Muscle layer of colon (tissue), 2 donors: ENCODE measurements at regions not wholly inside any gene's neighbourhood (a gene's known extent, or its start where the extent isn't known, plus 50 kb on each side); places are given as distances from the start of the nearest gene placed in this dataset.
"Not testable (repeated sequence)": the region's sequence is repeated elsewhere in the genome, so short reads cannot be mapped to it uniquely, and the experiment has no call there.

ENCODE experiments used
- H3K27ac ChIP-seq: one replicate; pipeline ENCODE4 v1.7.0; 2013; ENCODE audit warnings: low read depth, mild to moderate bottlenecking, low read length, moderate library complexity
- H3K27me3 ChIP-seq, 2 donors: one replicate each; pipeline ENCODE4 v1.7.0; 2013; ENCODE audit warnings: low read length in 2 of 2, mild to moderate bottlenecking in 2 of 2; ENCODE audit not compliant: insufficient read depth in 2 of 2, control insufficient read depth in 1 of 2
- H3K36me3 ChIP-seq: one replicate; pipeline ENCODE4 v1.7.0; 2013; ENCODE audit warnings: mild to moderate bottlenecking, low read length; ENCODE audit not compliant: insufficient read depth
- H3K4me1 ChIP-seq: one replicate; pipeline ENCODE4 v1.7.0; 2013; ENCODE audit warnings: mild to moderate bottlenecking, low read length; ENCODE audit not compliant: insufficient read depth
- H3K4me3 ChIP-seq, 2 donors: one replicate each; pipeline ENCODE4 v1.7.0; 2013; ENCODE audit warnings: low read length in 2 of 2, low read depth in 1 of 2, mild to moderate bottlenecking in 1 of 2, moderate library complexity in 1 of 2
- H3K9ac ChIP-seq: one replicate; pipeline ENCODE4 v1.7.0; 2013; ENCODE audit warnings: low read length
- H3K9me3 ChIP-seq: one replicate; pipeline ENCODE4 v1.7.0; 2013; ENCODE audit warnings: mild to moderate bottlenecking, low read length
- donor health status: abdominal sarcoma.
- donor health status: Adenocarcinoma of cecum.

DNA sequence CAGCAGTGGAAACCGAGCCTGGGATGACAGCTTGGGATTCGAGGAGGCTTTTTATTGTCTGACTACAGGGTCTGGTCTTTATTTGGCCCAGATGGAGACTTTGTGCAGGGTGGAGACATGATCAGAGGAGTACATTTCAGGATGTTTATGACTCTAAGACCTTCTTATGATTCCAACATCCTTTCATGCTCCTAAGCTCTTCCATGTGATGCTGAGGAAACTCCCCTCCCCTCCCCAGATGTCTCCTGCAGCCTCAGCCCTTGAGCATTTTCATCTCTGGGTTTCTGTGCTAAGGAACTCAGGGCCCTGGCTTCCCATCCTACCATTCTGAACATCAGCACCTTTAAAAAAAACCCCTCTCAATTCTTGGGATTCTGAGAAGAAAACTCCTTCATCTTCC lies 186.6 kb downstream of the SOX4 start:
- Histone ChIP-seq H3K9ac (no peak overlapping the region), H3K27ac (no peak overlapping the region), H3K9me3 (no peaks in the 10 kb centered on the region), H3K4me1 (no peaks in the 10 kb centered on the region), H3K36me3 (no peaks in the 10 kb centered on the region), H3K4me3 (no peak overlapping the region), H3K27me3 (no peaks in the 10 kb centered on the region)

DNA sequence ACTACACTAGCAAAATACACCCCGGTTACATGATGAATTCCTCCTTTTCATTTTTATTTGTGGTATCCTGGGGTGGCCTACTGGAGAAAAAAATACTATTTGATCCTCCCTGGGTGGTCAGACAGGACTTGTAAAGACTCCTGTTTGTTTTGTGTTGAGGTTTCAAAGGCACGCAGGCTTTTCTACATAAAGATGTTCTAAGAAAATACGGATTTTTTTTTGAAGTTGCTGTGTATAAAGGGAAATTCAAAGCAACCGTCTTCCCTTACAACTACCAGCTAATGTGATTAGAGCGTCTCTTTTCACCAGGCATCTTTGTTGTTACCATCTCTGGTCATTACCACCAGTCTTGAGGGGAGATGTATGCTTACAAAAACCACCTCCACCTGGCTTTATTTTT lies 187.1 kb downstream of the SOX4 start:
- no peak overlapping the region for H3K9ac ChIP-seq
- H3K27me3 ChIP-seq: no peaks in the 10 kb centered on the region
- H3K9me3 ChIP-seq: no peaks in the 10 kb centered on the region
- H3K4me1 ChIP-seq: no peaks in the 10 kb centered on the region
- no peak overlapping the region for H3K4me3 ChIP-seq
- no peak overlapping the region for H3K27ac ChIP-seq
- H3K36me3 ChIP-seq: no peaks in the 10 kb centered on the region

- no peaks in the 10 kb centered on the region for H3K27me3 ChIP-seq
- no peaks in the 10 kb centered on the region for H3K4me1 ChIP-seq
- H3K9me3 ChIP-seq: no peaks in the 10 kb centered on the region
Measured at GRCh38 chr6:21781128-21781527, 187.6 kb downstream of the SOX4 start.

GRCh38 chr6:21785164-21785563 lies 191.6 kb downstream of the SOX4 start:
- Histone ChIP-seq H3K4me3 (no peak overlapping the region), H3K9ac (no peak overlapping the region), H3K27ac (no peak overlapping the region), H3K27me3 (no peaks in the 10 kb centered on the region), H3K36me3 (no peaks in the 10 kb centered on the region), H3K9me3 (no peaks in the 10 kb centered on the region), H3K4me1 (no peaks in the 10 kb centered on the region)

More at GRCh38 chr6:21781128-21781527, 187.6 kb downstream of the SOX4 start:
- no peak overlapping the region for H3K9ac ChIP-seq
- H3K36me3 ChIP-seq: no peaks in the 10 kb centered on the region
- H3K4me3 ChIP-seq: no peak overlapping the region
- no peak overlapping the region for H3K27ac ChIP-seq

DNA sequence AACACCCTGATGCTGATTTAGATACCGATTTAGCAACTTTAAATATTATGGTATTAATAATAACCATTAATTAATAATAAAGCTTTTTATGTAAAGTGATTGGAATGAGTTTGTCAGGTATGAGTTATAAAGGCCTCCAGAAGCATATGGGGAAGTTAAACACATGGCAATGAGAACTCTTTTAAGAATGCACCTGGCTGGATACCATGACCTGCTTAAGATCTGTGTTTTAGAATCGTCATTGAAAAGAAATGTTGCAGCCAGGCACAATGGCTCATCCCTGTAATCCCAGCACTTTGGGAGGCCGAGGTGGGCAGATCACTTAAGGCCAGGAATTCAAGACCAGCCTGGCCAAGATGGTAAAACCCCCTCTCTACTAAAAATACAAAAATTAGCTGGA lies 197.5 kb downstream of the SOX4 start:
- Histone ChIP-seq H3K27me3 (no peaks in the 10 kb centered on the region), H3K27ac (no peak overlapping the region), H3K4me3 (no peak overlapping the region), H3K9me3 (no peaks in the 10 kb centered on the region), H3K36me3 (no peaks in the 10 kb centered on the region), H3K4me1 (no peaks in the 10 kb centered on the region), H3K9ac (no peak overlapping the region)

GRCh38 chr6:21791581-21791980 lies 198.0 kb downstream of the SOX4 start:
- Histone ChIP-seq H3K9ac (no peak overlapping the region), H3K27me3 (no peaks in the 10 kb centered on the region), H3K4me1 (no peaks in the 10 kb centered on the region), H3K36me3 (no peaks in the 10 kb centered on the region), H3K27ac (no peak overlapping the region), H3K9me3 (no peaks in the 10 kb centered on the region), H3K4me3 (no peak overlapping the region)

- Histone ChIP-seq H3K27me3 (no peaks in the 10 kb centered on the region), H3K4me1 (no peaks in the 10 kb centered on the region), H3K4me3 (no peak overlapping the region), H3K9me3 (no peaks in the 10 kb centered on the region), H3K27ac (no peak overlapping the region), H3K9ac (no peak overlapping the region), H3K36me3 (no peaks in the 10 kb centered on the region)
Measured at GRCh38 chr6:21792177-21792576, 198.6 kb downstream of the SOX4 start.

GRCh38 chr6:21796979-21797378 lies 203.4 kb downstream of the SOX4 start:
- not testable (repeated sequence) for H3K36me3 ChIP-seq, H3K27ac ChIP-seq, H3K9ac ChIP-seq, H3K27me3 ChIP-seq, H3K4me1 ChIP-seq, H3K9me3 ChIP-seq, H3K4me3 ChIP-seq

DNA sequence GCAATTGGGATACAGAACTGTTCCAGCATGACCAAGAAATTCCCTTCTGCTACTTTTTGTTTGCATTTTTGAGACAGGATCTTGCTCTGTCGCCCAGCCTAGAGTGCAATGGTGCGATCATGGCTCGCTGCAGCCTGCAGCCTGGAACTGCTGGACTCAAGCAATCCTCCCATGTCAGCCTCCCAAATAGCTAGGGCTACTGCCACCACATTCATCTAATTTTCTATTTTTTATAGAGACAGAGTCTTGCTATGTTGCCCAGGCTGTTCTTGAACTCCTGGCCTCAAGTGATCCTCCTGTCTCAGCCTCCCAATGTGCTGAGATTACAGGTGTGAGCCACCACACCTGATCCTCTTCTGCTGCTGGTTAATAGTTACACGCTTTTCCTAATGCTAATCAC lies 204.9 kb downstream of the SOX4 start:
- H3K4me1 ChIP-seq: no peaks in the 10 kb centered on the region

GRCh38 chr6:21800330-21800729 lies 206.8 kb downstream of the SOX4 start:
- Histone ChIP-seq H3K9ac (no peak overlapping the region), H3K36me3 (no peaks in the 10 kb centered on the region), H3K9me3 (no peaks in the 10 kb centered on the region)

More for the DNA sequence above, 204.9 kb downstream of the SOX4 start:
- no peaks in the 10 kb centered on the region for H3K27me3 ChIP-seq
- no peaks in the 10 kb centered on the region for H3K9me3 ChIP-seq
- no peaks in the 10 kb centered on the region for H3K36me3 ChIP-seq
- H3K4me3 ChIP-seq: no peak overlapping the region
- H3K27ac ChIP-seq: no peak overlapping the region
- H3K9ac ChIP-seq: no peak overlapping the region

DNA sequence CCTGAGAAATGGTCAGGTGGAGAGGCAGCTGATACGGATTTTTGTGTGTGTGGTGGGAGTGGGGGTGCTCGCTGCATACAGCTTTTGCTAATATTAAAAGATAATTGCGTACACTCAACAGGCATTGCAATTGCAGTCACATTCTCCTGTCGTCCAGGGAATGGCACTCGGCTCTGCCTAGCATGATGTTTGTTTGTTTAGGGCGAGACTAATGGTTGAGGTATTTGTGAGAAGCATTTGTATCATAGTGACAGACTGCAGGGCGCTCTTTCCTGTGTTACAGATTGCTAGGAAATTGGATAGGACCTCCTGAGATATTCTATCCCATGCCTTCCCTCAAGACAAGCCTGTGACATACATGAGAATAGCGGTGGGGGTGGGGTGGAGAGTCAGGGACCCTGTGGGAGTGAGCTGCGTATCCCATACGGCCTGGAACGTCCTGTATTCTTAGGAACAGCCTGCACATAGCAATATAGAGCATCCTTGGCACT lies 207.4 kb downstream of the SOX4 start:
- no peaks in the 10 kb centered on the region for H3K36me3 ChIP-seq
- no peaks in the 10 kb centered on the region for H3K27me3 ChIP-seq
- H3K27ac ChIP-seq: no peak overlapping the region
- no peak overlapping the region for H3K9ac ChIP-seq
- H3K9me3 ChIP-seq: no peaks in the 10 kb centered on the region
- H3K4me1 ChIP-seq: no peaks in the 10 kb centered on the region
- H3K4me3 ChIP-seq: no peak overlapping the region

More at GRCh38 chr6:21800330-21800729, 206.8 kb downstream of the SOX4 start:
- no peak overlapping the region for H3K4me3 ChIP-seq
- no peak overlapping the region for H3K27ac ChIP-seq
- H3K27me3 ChIP-seq: no peaks in the 10 kb centered on the region
- no peaks in the 10 kb centered on the region for H3K4me1 ChIP-seq

DNA sequence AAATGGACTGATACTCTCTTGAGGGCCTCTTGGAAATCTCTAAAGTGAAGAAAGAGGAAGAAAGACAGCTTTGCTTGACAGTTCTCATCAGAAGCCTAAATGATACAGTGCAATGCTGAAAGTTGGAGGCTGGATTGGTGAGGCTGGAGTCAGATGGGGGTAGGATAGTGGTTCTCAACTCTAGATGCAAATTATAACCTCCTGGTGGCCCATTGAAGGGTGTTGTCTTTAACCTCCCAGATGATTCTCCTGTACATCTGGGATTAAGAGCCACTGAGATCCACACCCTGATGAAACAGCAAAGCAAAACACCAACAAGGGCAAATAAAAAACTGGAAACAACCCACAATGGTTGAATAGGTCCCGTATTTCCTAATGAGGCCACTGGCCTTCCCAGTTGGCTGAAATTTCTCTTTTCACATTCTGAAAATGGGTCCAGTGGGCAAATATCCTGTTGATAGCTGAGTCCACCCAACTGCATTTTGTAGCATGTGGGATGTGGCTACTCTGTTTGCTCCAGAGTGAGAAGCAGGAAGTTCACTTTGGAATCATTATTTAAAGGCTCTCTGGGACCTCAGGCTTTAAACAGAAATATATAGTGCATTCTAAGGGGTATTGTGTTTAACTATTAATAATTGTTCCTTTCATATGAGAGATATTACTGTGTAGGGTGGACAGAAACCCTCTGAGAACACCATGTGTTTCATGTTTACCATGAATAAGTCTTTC lies 208.1 kb downstream of the SOX4 start:
- Histone ChIP-seq H3K4me1 (no peaks in the 10 kb centered on the region), H3K27me3 (no peaks in the 10 kb centered on the region), H3K27ac (no peak overlapping the region), H3K36me3 (no peaks in the 10 kb centered on the region), H3K9me3 (no peaks in the 10 kb centered on the region), H3K9ac (no peak overlapping the region), H3K4me3 (no peak overlapping the region)
